ENCODE measurements at regions not wholly inside any gene's neighbourhood (a gene's known extent, or its start where the extent isn't known, plus 50 kb on each side); places are given as distances from the start of the nearest gene placed in this dataset.

DNA sequence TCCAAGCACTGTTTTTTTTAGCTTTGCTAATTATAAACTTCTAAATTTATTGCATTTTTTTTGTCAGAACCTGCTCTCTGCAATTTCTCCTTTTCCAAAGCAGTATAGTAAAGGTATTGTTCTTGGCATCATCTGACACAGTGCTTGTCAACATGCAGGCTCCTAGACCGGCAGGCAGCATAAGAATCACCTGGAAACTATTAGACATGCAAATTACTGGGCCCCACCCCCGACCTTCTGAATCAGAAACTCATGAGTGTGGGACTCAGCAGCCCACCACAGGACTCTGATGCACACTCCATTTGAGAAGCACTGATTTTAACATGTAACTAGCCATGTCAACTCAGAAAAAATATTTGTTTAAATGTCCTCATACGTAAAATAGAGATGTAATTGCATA, 551.1 kb upstream of the CELF4 start (continued):
- TF ChIP-seq CBX8 (IDR thresholded peaks at IDR 0.05; ENCODE audit: borderline replicate concordance, low read depth, low read length) (no peak), CHD1 (IDR thresholded peaks at IDR 0.05; ENCODE audit: low read depth, low read length) (no peak), BRCA1 (IDR thresholded peaks at IDR 0.05; ENCODE audit: low read depth, low read length) (no peak), CBX5 (IDR thresholded peaks at IDR 0.05; ENCODE audit: low read depth, low read length) (no peak), CREB1 (IDR thresholded peaks at IDR 0.05) (no peak)

Data from H1 (cell line).